Skeletal muscle satellite cell (primary cell): ENCODE measurements at regions not wholly inside any gene's neighbourhood (a gene's known extent, or its start where the extent isn't known, plus 50 kb on each side); places are given as distances from the start of the nearest gene placed in this dataset.

Source experiments
- H3K27me3 ChIP-seq: 2 replicates; pipeline ENCODE4 v1.7.0; 2013; ENCODE audit warnings: low read length; ENCODE audit not compliant: control insufficient read depth, insufficient read depth
- H3K36me3 ChIP-seq: 2 replicates; pipeline ENCODE4 v1.7.0; 2013; ENCODE audit warnings: mild to moderate bottlenecking, control low read depth, low read length; ENCODE audit not compliant: insufficient read depth
- H3K4me1 ChIP-seq: 2 replicates; pipeline ENCODE4 v1.7.0; 2013; ENCODE audit warnings: low read length; ENCODE audit not compliant: control insufficient read depth, insufficient read depth
- H3K4me2 ChIP-seq: 2 replicates; pipeline ENCODE4 v1.7.0; 2013; ENCODE audit warnings: mild to moderate bottlenecking, low read length
- H3K4me3 ChIP-seq: 2 replicates; pipeline ENCODE4 v1.7.0; 2013; ENCODE audit warnings: low read length
- H3K9ac ChIP-seq: 2 replicates; pipeline ENCODE4 v1.7.0; 2013; ENCODE audit warnings: mild to moderate bottlenecking, low read depth, low read length, moderate library complexity
- H3K9me3 ChIP-seq: replicated peaks from 2 replicates; pipeline ENCODE4 v1.7.0; 2013; ENCODE audit warnings: mild to moderate bottlenecking, control low read depth, low read length

DNA sequence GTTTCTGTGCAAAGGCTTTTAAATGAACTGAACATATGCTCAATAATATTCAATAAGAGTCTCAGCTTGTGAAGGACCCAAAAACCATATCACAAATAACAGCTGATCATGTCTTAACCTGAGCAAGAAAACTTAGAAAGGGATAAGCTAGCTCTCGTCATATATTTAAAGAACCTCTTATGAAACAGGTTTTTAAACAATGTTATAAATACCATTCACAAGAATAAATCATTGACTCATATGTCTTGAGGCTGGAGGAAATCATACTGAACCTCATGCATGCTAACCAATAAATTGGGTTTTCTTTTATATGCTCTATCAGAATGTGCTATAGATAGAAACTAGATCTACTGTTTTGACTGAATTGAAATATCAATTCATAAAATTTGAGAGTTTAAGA lies 426.9 kb downstream of the NOVA1 start:
- H3K9ac ChIP-seq, result no peak overlapping the region
- no peaks in the 10 kb centered on the region for H3K36me3 ChIP-seq
- H3K4me3 ChIP-seq, result no peak overlapping the region
- H3K4me1 ChIP-seq, result no peaks in the 10 kb centered on the region
- H3K27me3 ChIP-seq, result no peaks in the 10 kb centered on the region
- H3K4me2 ChIP-seq, result no peak overlapping the region
- H3K9me3 ChIP-seq, result no peaks in the 10 kb centered on the region

GRCh38 chr14:26163761-26164160 lies 434.1 kb downstream of the NOVA1 start:
- no peaks in the 10 kb centered on the region for H3K36me3 ChIP-seq
- no peaks in the 10 kb centered on the region for H3K9me3 ChIP-seq
- no peak overlapping the region for H3K4me3 ChIP-seq
- H3K27me3 ChIP-seq, result no peaks in the 10 kb centered on the region
- H3K9ac ChIP-seq, result no peak overlapping the region
- H3K4me2 ChIP-seq, result no peak overlapping the region
- no peaks in the 10 kb centered on the region for H3K4me1 ChIP-seq

DNA sequence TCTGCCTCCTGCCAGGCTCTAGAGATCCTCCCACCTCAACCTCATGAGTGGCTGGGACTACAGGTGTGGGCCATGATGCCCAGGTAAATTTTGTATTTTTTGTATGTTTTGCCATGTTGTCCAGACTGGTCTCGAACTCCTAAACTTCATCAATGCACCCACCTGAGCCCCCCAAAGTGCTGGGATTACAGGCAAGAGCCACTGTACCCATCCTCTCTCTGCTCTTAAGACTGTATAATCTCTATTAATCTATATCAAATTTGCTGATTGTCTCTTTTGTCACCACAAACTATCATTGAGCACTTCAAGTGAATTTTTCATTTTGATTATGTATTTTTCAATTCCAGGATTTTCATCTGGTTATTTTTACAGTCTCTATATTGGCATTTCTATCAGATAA lies 440.3 kb downstream of the NOVA1 start:
- Histone ChIP-seq H3K9me3 (no peaks in the 10 kb centered on the region), H3K4me3 (no peak overlapping the region), H3K36me3 (no peaks in the 10 kb centered on the region), H3K9ac (no peak overlapping the region), H3K4me2 (no peak overlapping the region), H3K27me3 (no peaks in the 10 kb centered on the region), H3K4me1 (no peaks in the 10 kb centered on the region)

DNA sequence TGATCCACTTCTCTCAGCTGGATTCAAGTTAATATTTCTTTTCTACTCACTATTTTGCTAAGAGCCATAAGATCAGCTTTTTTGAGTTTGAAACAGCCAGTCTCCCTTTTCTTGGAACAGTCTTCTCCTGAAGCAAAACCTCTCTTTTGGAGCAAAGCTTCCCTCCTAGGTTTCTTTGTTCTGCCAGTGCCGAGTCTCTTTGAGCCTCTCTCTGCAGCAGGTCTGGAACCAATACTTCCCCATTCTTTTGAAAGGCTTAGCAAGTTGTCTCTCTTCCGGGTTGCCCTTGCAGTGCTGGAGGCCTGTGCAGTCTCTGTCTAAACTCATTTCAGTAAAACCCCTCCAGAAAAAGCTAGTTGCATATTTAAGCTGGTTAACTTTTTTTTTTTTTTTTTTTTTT lies 454.8 kb downstream of the NOVA1 start:
- H3K36me3 ChIP-seq, result no peaks in the 10 kb centered on the region
- no peak overlapping the region for H3K4me3 ChIP-seq
- H3K4me1 ChIP-seq, result no peaks in the 10 kb centered on the region
- no peaks in the 10 kb centered on the region for H3K9me3 ChIP-seq
- H3K27me3 ChIP-seq, result no peaks in the 10 kb centered on the region
- no peak overlapping the region for H3K4me2 ChIP-seq
- no peak overlapping the region for H3K9ac ChIP-seq

DNA sequence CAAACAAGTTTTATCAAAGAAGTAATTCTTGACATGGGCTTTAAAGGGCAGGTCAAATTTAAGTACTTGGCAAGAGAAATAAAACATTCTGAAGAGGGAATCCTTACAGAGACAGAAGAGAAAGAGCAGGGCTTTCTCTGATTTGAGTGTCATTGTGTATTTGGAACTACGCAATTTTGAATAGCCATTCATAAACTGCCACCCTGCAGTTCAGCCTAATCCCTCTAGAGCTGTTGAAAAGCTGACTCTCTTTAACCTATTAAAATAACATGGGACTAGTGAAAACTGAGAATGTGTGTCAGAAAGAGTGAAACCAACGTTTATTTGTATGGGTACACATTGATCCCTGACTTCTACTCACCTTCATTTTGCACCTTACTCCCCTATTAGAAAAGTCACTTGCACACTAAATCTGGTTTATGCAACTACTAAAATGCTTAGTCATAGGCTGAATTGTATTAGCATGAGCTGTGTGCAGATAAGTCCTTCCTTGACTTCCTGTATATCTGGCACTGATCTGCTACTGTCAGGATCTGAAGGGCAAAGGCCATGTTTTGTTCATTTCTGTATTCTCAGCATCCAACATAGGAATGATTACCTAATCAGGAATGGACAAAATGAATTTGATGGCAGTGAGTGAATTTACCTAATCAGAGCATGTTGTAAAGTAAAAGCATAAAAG lies 458.9 kb downstream of the NOVA1 start:
- no peak overlapping the region for H3K4me2 ChIP-seq
- H3K4me3 ChIP-seq, result no peak overlapping the region
- H3K9me3 ChIP-seq, result no peaks in the 10 kb centered on the region
- no peaks in the 10 kb centered on the region for H3K4me1 ChIP-seq
- no peaks in the 10 kb centered on the region for H3K27me3 ChIP-seq
- no peak overlapping the region for H3K9ac ChIP-seq
- no peaks in the 10 kb centered on the region for H3K36me3 ChIP-seq

GRCh38 chr14:26137161-26137560 lies 460.7 kb downstream of the NOVA1 start:
- H3K9ac ChIP-seq, result no peak overlapping the region
- H3K4me3 ChIP-seq, result no peak overlapping the region
- no peak overlapping the region for H3K4me2 ChIP-seq
- no peaks in the 10 kb centered on the region for H3K9me3 ChIP-seq
- H3K27me3 ChIP-seq, result no peaks in the 10 kb centered on the region
- H3K36me3 ChIP-seq, result no peaks in the 10 kb centered on the region
- no peaks in the 10 kb centered on the region for H3K4me1 ChIP-seq

DNA sequence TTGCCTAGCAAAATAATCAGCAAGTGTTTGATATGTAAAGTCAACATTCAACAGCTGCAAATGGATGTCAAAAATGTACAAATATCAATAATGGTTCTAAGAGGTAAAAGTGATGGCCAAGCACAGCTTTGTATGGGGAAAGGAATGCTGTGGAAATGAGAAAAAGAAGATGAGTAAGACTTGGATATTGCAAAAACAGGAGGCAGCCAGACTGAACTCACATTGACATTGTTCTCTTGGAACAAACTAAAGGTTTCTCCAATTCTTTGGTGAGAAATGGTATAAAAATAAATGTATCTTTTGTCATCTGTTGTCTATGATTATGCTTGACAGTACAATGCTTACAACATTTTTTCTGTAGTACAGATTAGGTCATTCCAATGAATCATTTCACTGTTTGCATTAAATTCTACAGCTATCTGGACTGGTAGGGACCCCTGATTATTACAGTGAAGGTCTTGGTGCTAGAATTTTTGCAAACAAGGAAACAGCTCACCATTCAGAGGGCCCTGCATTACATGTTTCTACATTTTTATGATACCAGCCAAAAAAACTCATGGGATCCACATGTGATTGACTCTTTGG lies 465.7 kb downstream of the NOVA1 start:
- Histone ChIP-seq H3K9ac (no peak overlapping the region), H3K4me1 (no peaks in the 10 kb centered on the region)

DNA sequence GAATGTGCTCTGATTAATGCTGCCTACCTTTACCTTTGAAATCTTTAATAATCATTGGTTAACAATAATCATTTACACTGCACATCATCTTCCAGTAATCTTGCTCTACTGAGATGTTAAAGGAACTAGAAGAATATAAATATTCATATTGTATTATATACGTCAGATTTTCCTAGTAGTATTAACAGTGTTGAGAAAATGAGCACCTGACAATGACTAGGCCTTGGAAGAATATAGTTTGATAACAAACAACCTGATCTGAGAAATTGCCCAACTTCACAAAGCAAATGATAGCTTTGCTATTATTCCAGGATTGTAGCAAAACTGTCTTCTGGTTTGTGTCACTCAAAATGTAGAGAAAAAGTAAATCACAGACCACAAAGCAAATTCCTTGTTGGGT lies 467.1 kb downstream of the NOVA1 start:
- H3K4me1 ChIP-seq, result no peaks in the 10 kb centered on the region
- no peaks in the 10 kb centered on the region for H3K36me3 ChIP-seq
- H3K27me3 ChIP-seq, result no peaks in the 10 kb centered on the region
- peaks cover 6% of the 10 kb centered on the region for H3K9me3 ChIP-seq
- no peak overlapping the region for H3K4me2 ChIP-seq
- no peak overlapping the region for H3K9ac ChIP-seq
- no peak overlapping the region for H3K4me3 ChIP-seq

More for the DNA sequence above, 465.7 kb downstream of the NOVA1 start:
- no peaks in the 10 kb centered on the region for H3K36me3 ChIP-seq
- no peak overlapping the region for H3K4me2 ChIP-seq
- H3K4me3 ChIP-seq, result no peak overlapping the region
- H3K9me3 ChIP-seq, result peaks cover 6% of the 10 kb centered on the region
- no peaks in the 10 kb centered on the region for H3K27me3 ChIP-seq

- no peak overlapping the region for H3K4me2 ChIP-seq
- H3K4me1 ChIP-seq, result no peaks in the 10 kb centered on the region
- no peak overlapping the region for H3K9ac ChIP-seq
- H3K9me3 ChIP-seq, result peaks cover 10% of the 10 kb centered on the region
- no peaks in the 10 kb centered on the region for H3K36me3 ChIP-seq
- no peaks in the 10 kb centered on the region for H3K27me3 ChIP-seq
- no peak overlapping the region for H3K4me3 ChIP-seq
Measured at GRCh38 chr14:26128931-26129671, 468.7 kb downstream of the NOVA1 start.

GRCh38 chr14:26124896-26125438 lies 472.9 kb downstream of the NOVA1 start:
- peaks cover 10% of the 10 kb centered on the region for H3K9me3 ChIP-seq

DNA sequence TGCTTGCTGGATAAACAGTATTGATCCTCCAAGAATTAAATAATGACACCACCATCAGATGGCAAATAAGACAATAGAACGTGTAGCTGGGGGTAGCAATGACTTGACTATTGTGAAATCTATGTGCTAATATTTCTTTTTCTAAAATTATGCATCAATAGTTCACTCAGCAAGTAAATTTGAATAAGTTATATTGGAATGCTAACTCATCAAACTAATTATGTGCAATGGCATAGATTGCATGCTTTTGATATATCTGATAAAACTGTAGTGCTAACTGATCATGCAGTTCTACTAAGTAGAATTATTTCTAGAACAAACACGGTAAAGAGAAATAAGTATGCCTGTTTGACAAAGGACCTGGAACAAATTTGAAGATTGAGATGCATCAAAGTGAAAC lies 474.4 kb downstream of the NOVA1 start:
- H3K36me3 ChIP-seq, result no peaks in the 10 kb centered on the region
- H3K4me2 ChIP-seq, result no peak overlapping the region
- peaks cover 4% of the 10 kb centered on the region for H3K9me3 ChIP-seq
- H3K9ac ChIP-seq, result no peak overlapping the region
- no peaks in the 10 kb centered on the region for H3K27me3 ChIP-seq
- no peaks in the 10 kb centered on the region for H3K4me1 ChIP-seq
- no peak overlapping the region for H3K4me3 ChIP-seq

More at GRCh38 chr14:26124896-26125438, 472.9 kb downstream of the NOVA1 start:
- no peaks in the 10 kb centered on the region for H3K36me3 ChIP-seq
- no peaks in the 10 kb centered on the region for H3K27me3 ChIP-seq
- H3K9ac ChIP-seq, result no peak overlapping the region
- H3K4me2 ChIP-seq, result no peak overlapping the region
- no peak overlapping the region for H3K4me3 ChIP-seq
- no peaks in the 10 kb centered on the region for H3K4me1 ChIP-seq
